ENCODE measurements at regions not wholly inside any gene's neighbourhood (a gene's known extent, or its start where the extent isn't known, plus 50 kb on each side); places are given as distances from the start of the nearest gene placed in this dataset.

DNA sequence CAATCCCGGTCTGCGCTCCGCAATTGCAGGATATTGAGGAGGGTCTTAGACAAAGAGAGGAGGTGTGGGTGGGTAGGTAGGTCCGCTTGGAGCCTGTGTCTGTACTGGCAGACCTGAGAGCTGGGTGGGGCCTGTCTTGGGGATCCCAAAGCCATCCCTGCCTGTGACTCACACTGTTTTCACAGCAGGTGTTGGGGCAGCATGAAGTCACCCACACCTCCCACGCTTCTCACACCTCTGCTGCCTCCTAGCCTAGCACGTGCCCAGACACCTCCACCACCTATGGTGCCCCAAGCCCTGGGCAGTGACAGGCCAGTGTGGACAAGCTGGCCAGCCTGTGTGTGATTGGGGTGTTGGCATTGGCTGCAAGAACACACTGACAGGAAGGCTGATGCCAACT lies 65.7 kb upstream of the ECE1 start:
- no peak overlapping the region for H2AK5ac ChIP-seq (ENCODE audit: low read depth, low read length)
- no peaks in the 10 kb centered on the region for H3K36me3 ChIP-seq (ENCODE audit: control insufficient read depth, insufficient read depth, low read length)
- H3K9me3 ChIP-seq (ENCODE audit: control insufficient read depth, insufficient read depth, low read length), result no peaks in the 10 kb centered on the region
- WGBS, 2 experiments (ENCODE audit: extremely low coverage in 2 of 2, insufficient read length in 1 of 2), result 82% methylated on average over 4 of the region's 6 CpGs; no CpG with 5 or more reads in 1 of the 2 experiments
- no peak overlapping the region for H2AK9ac ChIP-seq (replicated peaks; ENCODE audit: low read depth, low read length, poor library complexity)
- ATAC-seq (ENCODE audit: low read depth) (no peak), DNase-seq (no peak)
- BruUV-seq (replicated peaks), result no TSS peak
- dilution Hi-C loops (cut with HindIII; ENCODE audit: low sequenced_read_pairs, unreplicated experiment) (no loop called here), intact Hi-C loops (cut with micrococcal nuclease) (no loop called here), in situ Hi-C loops (cut with MboI; ENCODE audit: low sequenced_read_pairs) (loop anchor here (25.0 kb wide), 1 partner anchor 669 kb away; no protein-coding TSS in a partner anchor)
- no peak overlapping the region for H3K4me2 ChIP-seq (ENCODE audit: low read depth, low read length)
- no peak overlapping the region for H2BK120ac ChIP-seq (ENCODE audit: low read depth, low read length)
- ChIA-PET CTCF (no interaction called here), POLR2A (ENCODE audit: unreplicated experiment) (no interaction called here)
- H4K20me1 ChIP-seq (ENCODE audit: insufficient read depth, low read length), result no peaks in the 10 kb centered on the region
- no peak overlapping the region for H3K4ac ChIP-seq (ENCODE audit: low read depth, low read length)
- no peak overlapping the region for H4K91ac ChIP-seq (ENCODE audit: insufficient read depth, low read depth, low read length)
- H3K9ac ChIP-seq (ENCODE audit: low read depth, low read length), result no peak overlapping the region
- no peaks in the 10 kb centered on the region for H3K9me1 ChIP-seq (ENCODE audit: insufficient read depth, low read length)
- H2BK15ac ChIP-seq (ENCODE audit: low read depth, low read length), result no peak overlapping the region
- H4K8ac ChIP-seq (ENCODE audit: low read depth in 2 of 2, low read length in 2 of 2), result no peak overlapping the region
- H3K18ac ChIP-seq (ENCODE audit: low read depth, low read length), result no peak overlapping the region
- H3K14ac ChIP-seq (replicated peaks; ENCODE audit: low read depth, low read length), result no peak overlapping the region
- H4K5ac ChIP-seq (ENCODE audit: low read depth, low read length), result no peak overlapping the region
- TF ChIP-seq RAD21 (IDR thresholded peaks at IDR 0.05; ENCODE audit: low read length) (no peak), BHLHE40 (IDR thresholded peaks at IDR 0.05; ENCODE audit: low read depth, low read length) (0 out of 2 replicates have a peak, but pooled peaks have one; percentile 9)
- no peak overlapping the region for H3K27ac ChIP-seq (ENCODE audit: insufficient read depth, low read length)
- H2BK20ac ChIP-seq (ENCODE audit: low read depth, low read length), result no peak overlapping the region
- H3K4me3 ChIP-seq (ENCODE audit: insufficient read depth, low read depth, low read length), result no peak overlapping the region
- no peaks in the 10 kb centered on the region for H3K79me1 ChIP-seq (ENCODE audit: low read depth in 1 of 2, low read length in 2 of 2)
- H2AFZ ChIP-seq (replicated peaks; ENCODE audit: low read length, poor library complexity), result no peak overlapping the region
- H3K4me1 ChIP-seq (ENCODE audit: control insufficient read depth, insufficient read depth, low read length), result no peaks in the 10 kb centered on the region
- H3K27me3 ChIP-seq (ENCODE audit: control insufficient read depth, insufficient read depth, low read length), result peaks cover 4% of the 10 kb centered on the region
- no peak overlapping the region for H2BK5ac ChIP-seq (ENCODE audit: low read depth, low read length, poor library complexity, severe bottlenecking)
- H3K23ac ChIP-seq (ENCODE audit: low read depth, low read length), result no peak overlapping the region
- H3K56ac ChIP-seq (ENCODE audit: extremely low read depth, insufficient read depth, low read length), result no peak overlapping the region

All from IMR-90 (cell line).